ENCODE measurements at regions not wholly inside any gene's neighbourhood (a gene's known extent, or its start where the extent isn't known, plus 50 kb on each side); places are given as distances from the start of the nearest gene placed in this dataset.
"Not testable (repeated sequence)": the region's sequence is repeated elsewhere in the genome, so short reads cannot be mapped to it uniquely, and the experiment has no call there.

- Histone ChIP-seq H3K4me2 (no peak overlapping the region), H3K4me1 (ENCODE audit: control insufficient read depth in 1 of 2, insufficient read depth in 2 of 2, low read depth in 1 of 2, low read length in 1 of 2) (peaks cover 0 to 13% of the 10 kb centered on the region in 2 experiments; a peak in 1 of 4 replicates), H3F3A (replicated peaks; ENCODE audit: insufficient read depth) (no peaks in the 10 kb centered on the region), H3K36me3 (replicated peaks in 1 of 2; ENCODE audit: control insufficient read depth in 1 of 2, insufficient read depth in 2 of 2, low read length in 1 of 2) (no peaks in the 10 kb centered on the region), H3K4me3 (ENCODE audit: low read depth in 2 of 2, low read length in 1 of 2) (no peak overlapping the region), H3K9me2 (no peaks in the 10 kb centered on the region), H3K9me3 (no peaks in the 10 kb centered on the region), H3K27ac (ENCODE audit: low read depth in 2 of 2, low read length in 1 of 2) (no peak overlapping the region), H3K9ac (no peak overlapping the region), H2AFZ (ENCODE audit: low read depth) (no peak overlapping the region), H3K27me3 (ENCODE audit: insufficient read depth) (no peaks in the 10 kb centered on the region), H4K20me1 (ENCODE audit: insufficient read depth) (no peaks in the 10 kb centered on the region), H3K79me2 (ENCODE audit: insufficient read depth) (no peaks in the 10 kb centered on the region)
- 25% methylated on average over 4 of the region's 4 CpGs for WGBS (ENCODE audit: low lambda C conversion rate)
- POLR2A ChIA-PET: no interaction called here
- no peak for TF ChIP-seq TCF12 (IDR thresholded peaks at IDR 0.05)
- CTCF ChIA-PET: interaction anchor here (0.6 kb wide), 1 partner anchor 161 kb away, joined by 3 read pairs; no protein-coding TSS in a partner anchor
- DNase-seq: no peak
These were observed 126.1 kb downstream of the MYCN start for GRCh38 chr2:16066261-16067036.

GRCh38 chr2:16065272-16066069, 125.1 kb downstream of the MYCN start:
- POLR2A ChIA-PET: interaction anchor here (0.7 kb wide), 1 partner anchor 136 kb away, joined by 3 read pairs; no protein-coding TSS in a partner anchor
- CTCF ChIA-PET: not testable (repeated sequence)

GRCh38 chr2:16064745-16065144, 124.4 kb downstream of the MYCN start:
- Histone ChIP-seq H3K4me2 (no peak overlapping the region), H3K36me3 (replicated peaks in 1 of 2; ENCODE audit: control insufficient read depth in 1 of 2, insufficient read depth in 2 of 2, low read length in 1 of 2) (no peaks in the 10 kb centered on the region), H3K4me3 (ENCODE audit: low read depth in 2 of 2, low read length in 1 of 2) (no peak overlapping the region), H2AFZ (ENCODE audit: low read depth) (no peak overlapping the region), H3K27me3 (ENCODE audit: insufficient read depth) (no peaks in the 10 kb centered on the region), H3K27ac (ENCODE audit: low read depth in 2 of 2, low read length in 1 of 2) (no peak overlapping the region), H3K9me2 (no peaks in the 10 kb centered on the region), H3F3A (replicated peaks; ENCODE audit: insufficient read depth) (no peaks in the 10 kb centered on the region), H3K79me2 (ENCODE audit: insufficient read depth) (no peaks in the 10 kb centered on the region), H3K9me3 (no peaks in the 10 kb centered on the region), H3K9ac (no peak overlapping the region), H3K4me1 (ENCODE audit: control insufficient read depth in 1 of 2, insufficient read depth in 2 of 2, low read depth in 1 of 2, low read length in 1 of 2) (peaks cover 0 to 6% of the 10 kb centered on the region in 2 experiments; a peak in 1 of 4 replicates), H4K20me1 (ENCODE audit: insufficient read depth) (no peaks in the 10 kb centered on the region)
- 17% methylated on average over 2 of the region's 2 CpGs for WGBS (ENCODE audit: low lambda C conversion rate)
- no peak for TF ChIP-seq USF2 (IDR thresholded peaks at IDR 0.05; ENCODE audit: borderline replicate concordance, low read depth, low read length)
- no peak for TF ChIP-seq ELF1 (IDR thresholded peaks at IDR 0.05)
- no peak for TF ChIP-seq CTCF (IDR thresholded peaks at IDR 0.05)
- TF ChIP-seq SMC3 (IDR thresholded peaks at IDR 0.05; ENCODE audit: low read depth, low read length): no peak
- TF ChIP-seq RCOR1 (IDR thresholded peaks at IDR 0.05; ENCODE audit: low read length): no peak
- no peak for TF ChIP-seq TEAD4 (IDR thresholded peaks at IDR 0.05; ENCODE audit: borderline replicate concordance, insufficient read depth)
- TF ChIP-seq NRF1 (IDR thresholded peaks at IDR 0.05; ENCODE audit: low read depth, low read length): no peak
- TF ChIP-seq NFIC (IDR thresholded peaks at IDR 0.05; ENCODE audit: borderline replicate concordance): no peak
- TF ChIP-seq SIN3A (IDR thresholded peaks at IDR 0.05; ENCODE audit: borderline replicate concordance, low read depth, low read length): no peak
- TF ChIP-seq MXI1 (IDR thresholded peaks at IDR 0.05; ENCODE audit: low read depth, low read length): no peak
- no peak for TF ChIP-seq TAF1 (IDR thresholded peaks at IDR 0.05; ENCODE audit: borderline replicate concordance, low read depth, low read length)
- no peak for TF ChIP-seq RAD21 (IDR thresholded peaks at IDR 0.05; ENCODE audit: low read length)
- POLR2A ChIA-PET: no interaction called here
- CTCF ChIA-PET: no interaction called here
- no peak for DNase-seq

More at GRCh38 chr2:16065272-16066069, 125.1 kb downstream of the MYCN start:
- 15% methylated on average over 4 of the region's 4 CpGs for WGBS (ENCODE audit: low lambda C conversion rate)
- H3K27ac ChIP-seq (ENCODE audit: low read depth in 2 of 2, low read length in 1 of 2); H3K4me2 ChIP-seq; DNase-seq; H2AFZ ChIP-seq (ENCODE audit: low read depth); H3K9me3 ChIP-seq; H3K27me3 ChIP-seq (ENCODE audit: insufficient read depth); H3K36me3 ChIP-seq (replicated peaks in 1 of 2; ENCODE audit: control insufficient read depth in 1 of 2, insufficient read depth in 2 of 2, low read length in 1 of 2); H3F3A ChIP-seq (replicated peaks; ENCODE audit: insufficient read depth); H4K20me1 ChIP-seq (ENCODE audit: insufficient read depth); H3K4me3 ChIP-seq (ENCODE audit: low read depth in 2 of 2, low read length in 1 of 2); H3K4me1 ChIP-seq (ENCODE audit: control insufficient read depth in 1 of 2, insufficient read depth in 2 of 2, low read depth in 1 of 2, low read length in 1 of 2); H3K79me2 ChIP-seq (ENCODE audit: insufficient read depth); H3K9ac ChIP-seq; H3K9me2 ChIP-seq: not testable (repeated sequence)
